CD14-positive monocyte (primary cell): ENCODE measurements at regions not wholly inside any gene's neighbourhood (a gene's known extent, or its start where the extent isn't known, plus 50 kb on each side); places are given as distances from the start of the nearest gene placed in this dataset.

Source experiments
- DNase-seq, 3 donors: peaks; one replicate each; pipeline ENCODE4 v3.0.0-alpha.2; 2011 to 2022
- H2AFZ ChIP-seq: 2 replicates; pipeline ENCODE4 v1.6.0; 2012; ENCODE audit warnings: mild to moderate bottlenecking, low read depth, low read length, inconsistent platforms; ENCODE audit not compliant: insufficient read depth, poor library complexity, severe bottlenecking
- H3K27ac ChIP-seq, 2 donors: 1 replicate in 1 of 2; 2 replicates in 1 of 2; pipeline ENCODE4 v1.5.1; 2012 to 2013; ENCODE audit warnings: low read length in 2 of 2, control low read depth in 1 of 2, inconsistent platforms in 1 of 2, low read depth in 1 of 2, mild to moderate bottlenecking in 1 of 2
- H3K27me3 ChIP-seq, 2 donors: one replicate each; pipeline versions ENCODE4 v1.6.0 to v1.6.1; 2011 to 2013; ENCODE audit warnings: low read length in 2 of 2; ENCODE audit not compliant: control insufficient read depth in 2 of 2, insufficient read depth in 2 of 2
- H3K36me3 ChIP-seq, 2 donors: replicated peaks in 1 of 2; 1 replicate in 1 of 2; 2 replicates in 1 of 2; pipeline versions ENCODE4 v1.5.1 to v1.6.1; 2012 to 2013; ENCODE audit warnings: low read length in 2 of 2, control low read depth in 1 of 2, inconsistent platforms in 1 of 2, mild to moderate bottlenecking in 1 of 2; ENCODE audit not compliant: insufficient read depth in 2 of 2, control insufficient read depth in 1 of 2
- H3K4me1 ChIP-seq, 2 donors: 1 replicate in 1 of 2; 2 replicates in 1 of 2; pipeline versions ENCODE4 v1.5.1 to v1.6.1; 2012 to 2013; ENCODE audit warnings: low read length in 2 of 2, control low read depth in 1 of 2, inconsistent platforms in 1 of 2, mild to moderate bottlenecking in 1 of 2, moderate library complexity in 1 of 2; ENCODE audit not compliant: insufficient read depth in 2 of 2, control insufficient read depth in 1 of 2
- H3K4me2 ChIP-seq: replicated peaks from 2 replicates; pipeline ENCODE3; 2012; ENCODE audit warnings: low read length, moderate library complexity, mild to moderate bottlenecking; ENCODE audit not compliant: poor library complexity, severe bottlenecking; ENCODE audit errors: extremely low read depth
- H3K4me3 ChIP-seq, 3 experiments: fragments of 200-600 bp in 1 of 3; sonication (generic) in 1 of 3; replicated peaks in 1 of 3; 1 replicate in 2 of 3; 2 replicates in 1 of 3; pipeline ENCODE4 v1.5.1; 2011 to 2013; ENCODE audit warnings: low read length in 3 of 3, mild to moderate bottlenecking in 3 of 3, control low read depth in 2 of 3, low read depth in 2 of 3, inconsistent platforms in 1 of 3, moderate library complexity in 1 of 3
- H3K79me2 ChIP-seq: 2 replicates; pipeline ENCODE4 v1.6.0; 2012; ENCODE audit warnings: mild to moderate bottlenecking, control low read depth, inconsistent platforms, low read length, moderate library complexity; ENCODE audit not compliant: insufficient read depth
- H3K9ac ChIP-seq: 2 replicates; pipeline ENCODE4 v1.6.0; 2017; ENCODE audit warnings: low read length, mild to moderate bottlenecking; ENCODE audit not compliant: insufficient read depth, poor library complexity, severe bottlenecking
- H3K9me3 ChIP-seq, 2 donors: replicated peaks in 1 of 2; 1 replicate in 1 of 2; 2 replicates in 1 of 2; pipeline versions ENCODE4 v1.5.1 to v1.6.1; 2012 to 2013; ENCODE audit warnings: low read length in 2 of 2, control low read depth in 1 of 2; ENCODE audit not compliant: control insufficient read depth in 1 of 2, insufficient read depth in 1 of 2
- H4K20me1 ChIP-seq: 2 replicates; pipeline ENCODE4 v1.6.0; 2012; ENCODE audit warnings: mild to moderate bottlenecking, low read length, control low read depth, moderate library complexity; ENCODE audit not compliant: insufficient read depth
- H3K27ac Mint-ChIP-seq, 7 donors: one replicate each; pipeline ENCODE4 v1.8.0; 2020; ENCODE audit warnings: mild to moderate bottlenecking in 7 of 7, mixed read lengths in 7 of 7, moderate library complexity in 6 of 7, inconsistent platforms in 2 of 7
- H3K27me3 Mint-ChIP-seq, 3 donors: one replicate each; pipeline ENCODE4 v1.8.0; 2021 to 2022; ENCODE audit warnings: low read depth in 3 of 3, mild to moderate bottlenecking in 3 of 3, mixed read lengths in 3 of 3, moderate library complexity in 3 of 3, inconsistent platforms in 1 of 3
- H3K36me3 Mint-ChIP-seq, 2 donors: one replicate each; pipeline ENCODE4 v1.8.0; 2020; ENCODE audit warnings: mixed read lengths in 2 of 2, inconsistent platforms in 1 of 2, mild to moderate bottlenecking in 1 of 2
- H3K4me1 Mint-ChIP-seq: one replicate; pipeline ENCODE4 v1.8.0; 2020; ENCODE audit warnings: mild to moderate bottlenecking, mixed read lengths
- H3K4me3 Mint-ChIP-seq, 2 donors: one replicate each; pipeline ENCODE4 v1.8.0; 2020; ENCODE audit warnings: mild to moderate bottlenecking in 2 of 2, mixed read lengths in 2 of 2, moderate library complexity in 1 of 2
- H3K9me3 Mint-ChIP-seq, 7 donors: one replicate each; pipeline ENCODE4 v1.8.0; 2020 to 2022; ENCODE audit warnings: mixed read lengths in 7 of 7, mild to moderate bottlenecking in 6 of 7, moderate library complexity in 6 of 7, inconsistent platforms in 2 of 7
- CTCF ChIP-seq: fragments of 200-600 bp; IDR thresholded peaks from one replicate; pipeline ENCODE4 v1.8.0; 2022; ENCODE audit warnings: antibody characterized with exemption, mild to moderate bottlenecking
- WGBS: methylation state at CpG from one replicate; pipeline ENCODE4 v1.1.5; 2013; ENCODE audit warnings: missing lambda C conversion rate; ENCODE audit not compliant: insufficient coverage; 5-methylcytosine and 5-hydroxymethylcytosine counted together
- intact Hi-C, 2 donors: fragments of 100-400 bp; cut with micrococcal nuclease; formaldehyde crosslinking; loops; one replicate each; pipeline versions ENCODE4 v1.15.0 to v1.15.1; 2023

DNA sequence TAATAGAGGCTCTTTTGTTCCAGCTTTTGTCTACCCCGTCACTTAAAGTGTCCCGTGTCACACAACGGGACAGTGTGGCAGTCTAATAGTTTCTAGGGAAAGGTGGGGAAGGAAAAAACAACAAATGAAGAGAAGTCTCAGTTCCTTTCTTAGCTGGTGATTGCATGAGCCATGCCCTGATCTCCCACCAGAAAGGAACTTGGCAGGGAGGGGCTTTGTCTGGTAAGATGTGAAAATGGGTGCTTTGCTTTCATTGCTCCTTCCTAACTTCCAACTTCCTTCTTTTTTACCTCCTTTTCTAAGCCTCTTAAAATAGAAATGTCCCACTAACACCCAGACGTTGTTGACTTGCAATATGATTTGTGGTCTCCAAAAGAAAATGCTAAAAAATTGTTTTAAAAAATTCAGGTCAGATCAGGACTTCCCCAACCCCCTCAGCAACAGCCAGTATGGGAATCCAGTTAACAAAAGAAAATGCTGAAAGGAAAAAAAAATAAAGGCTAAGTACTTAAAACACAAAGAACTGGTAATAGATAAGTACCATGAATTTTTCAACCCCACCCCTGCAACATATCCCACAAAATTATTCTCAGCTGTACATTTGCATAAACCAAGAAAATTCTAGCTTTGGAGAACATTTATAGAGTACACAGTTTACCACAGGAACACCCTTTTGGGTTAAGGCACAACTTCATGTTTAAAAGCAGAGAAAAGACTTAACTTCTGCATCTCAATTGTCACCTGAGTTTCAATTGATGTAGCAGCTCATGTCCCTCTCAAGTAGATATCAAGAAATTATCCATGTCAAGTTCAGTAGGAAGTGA, 106.2 kb downstream of the NIBAN1 start:
- peak in 2 of 3 donors; percentile 32 for DNase-seq
- Histone ChIP-seq H3K36me3 (no peaks in the 10 kb centered on the region), H2AFZ (peak overlapping the region; percentile 26), H3K27me3 (no peaks in the 10 kb centered on the region), H4K20me1 (no peaks in the 10 kb centered on the region), H3K4me2 (peak overlapping the region; percentile 56), H3K4me3 (peak overlapping the region in 1 of 3 experiments; percentile 47), H3K27ac (peak overlapping the region; percentile 4 to 59), H3K4me1 (peaks cover 24 to 36% of the 10 kb centered on the region in 2 donors), H3K9ac (no peak overlapping the region), H3K79me2 (no peaks in the 10 kb centered on the region), H3K9me3 (no peaks in the 10 kb centered on the region)
- intact Hi-C loops = no loop called here
- no peak for TF ChIP-seq CTCF
- Mint-ChIP-seq H3K27ac (peak overlapping the region; percentile 26 to 90 (median 72)), H3K4me3 (peak overlapping the region; percentile 4 to 40), H3K4me1 (peaks cover 45% of the 10 kb centered on the region), H3K27me3 (no peaks in the 10 kb centered on the region), H3K36me3 (peaks cover 12 to 15% of the 10 kb centered on the region in 2 donors), H3K9me3 (peaks cover 0 to under 1% (median 0%) of the 10 kb centered on the region in 7 donors)
- WGBS = 0% methylated on average over 3 of the region's 4 CpGs

- peak overlapping the region; percentile 56 for H3K4me2 ChIP-seq
Observed at GRCh38 chr1:184866991-184867788, 107.1 kb downstream of the NIBAN1 start.

More at GRCh38 chr1:184866991-184867788, 107.1 kb downstream of the NIBAN1 start:
- Histone ChIP-seq H4K20me1 (no peaks in the 10 kb centered on the region), H3K9ac (no peak overlapping the region), H2AFZ (peak overlapping the region; percentile 26), H3K9me3 (no peaks in the 10 kb centered on the region), H3K4me3 (peak overlapping the region in 1 of 3 experiments; percentile 47), H3K4me1 (peaks cover 24 to 36% of the 10 kb centered on the region in 2 donors), H3K27ac (peak overlapping the region in 1 of 2 donors; percentile 59), H3K27me3 (no peaks in the 10 kb centered on the region), H3K79me2 (no peaks in the 10 kb centered on the region), H3K36me3 (no peaks in the 10 kb centered on the region)
- peak overlapping the region in 1 of 2 donors; percentile 40 for H3K4me3 Mint-ChIP-seq
- H3K9me3 Mint-ChIP-seq = no peaks in the 10 kb centered on the region
- TF ChIP-seq CTCF = no peak
- peaks cover 42% of the 10 kb centered on the region for H3K4me1 Mint-ChIP-seq
- peaks cover 13 to 14% of the 10 kb centered on the region in 2 donors for H3K36me3 Mint-ChIP-seq
- 0% methylated on average over 2 of the region's 6 CpGs for WGBS
- H3K27ac Mint-ChIP-seq = peak overlapping the region; percentile 2 to 90 (median 72)
- intact Hi-C loops = no loop called here
- DNase-seq = peak; percentile 50 to 75 (median 60)
- no peaks in the 10 kb centered on the region for H3K27me3 Mint-ChIP-seq
